ENCODE measurements at regions not wholly inside any gene's neighbourhood (a gene's known extent, or its start where the extent isn't known, plus 50 kb on each side); places are given as distances from the start of the nearest gene placed in this dataset.

DNA sequence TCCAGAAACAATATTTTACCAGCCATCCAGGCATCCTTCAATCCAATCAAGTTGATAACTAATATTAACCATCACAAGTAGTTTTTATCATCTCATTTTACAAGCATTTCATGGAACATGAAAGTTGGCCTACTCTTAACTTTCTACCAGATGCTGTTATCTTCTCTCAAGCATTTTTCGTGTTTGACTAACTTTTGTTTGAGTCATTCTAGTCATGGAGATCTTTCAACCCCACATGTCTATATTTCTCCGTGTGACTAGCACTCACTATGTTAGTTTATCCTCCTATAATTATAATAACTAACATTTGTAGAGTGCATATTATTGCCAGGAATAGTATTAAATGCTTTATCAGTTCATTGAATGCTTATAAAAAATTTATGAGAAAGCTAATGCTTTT is 307.0 kb upstream of the CWC22 start:
- TF ChIP-seq, protein P1, sequence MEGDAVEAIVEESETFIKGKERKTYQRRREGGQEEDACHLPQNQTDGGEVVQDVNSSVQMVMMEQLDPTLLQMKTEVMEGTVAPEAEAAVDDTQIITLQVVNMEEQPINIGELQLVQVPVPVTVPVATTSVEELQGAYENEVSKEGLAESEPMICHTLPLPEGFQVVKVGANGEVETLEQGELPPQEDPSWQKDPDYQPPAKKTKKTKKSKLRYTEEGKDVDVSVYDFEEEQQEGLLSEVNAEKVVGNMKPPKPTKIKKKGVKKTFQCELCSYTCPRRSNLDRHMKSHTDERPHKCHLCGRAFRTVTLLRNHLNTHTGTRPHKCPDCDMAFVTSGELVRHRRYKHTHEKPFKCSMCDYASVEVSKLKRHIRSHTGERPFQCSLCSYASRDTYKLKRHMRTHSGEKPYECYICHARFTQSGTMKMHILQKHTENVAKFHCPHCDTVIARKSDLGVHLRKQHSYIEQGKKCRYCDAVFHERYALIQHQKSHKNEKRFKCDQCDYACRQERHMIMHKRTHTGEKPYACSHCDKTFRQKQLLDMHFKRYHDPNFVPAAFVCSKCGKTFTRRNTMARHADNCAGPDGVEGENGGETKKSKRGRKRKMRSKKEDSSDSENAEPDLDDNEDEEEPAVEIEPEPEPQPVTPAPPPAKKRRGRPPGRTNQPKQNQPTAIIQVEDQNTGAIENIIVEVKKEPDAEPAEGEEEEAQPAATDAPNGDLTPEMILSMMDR (IDR thresholded peaks at IDR 0.05; ENCODE audit: control insufficient read depth, extremely low read depth, insufficient read depth) = no peak
- peak; percentile 88 for DNase-seq (ENCODE audit: low read depth)
- no peak overlapping the region for H3K4me3 ChIP-seq (ENCODE audit: low read depth, low read length)

DNA sequence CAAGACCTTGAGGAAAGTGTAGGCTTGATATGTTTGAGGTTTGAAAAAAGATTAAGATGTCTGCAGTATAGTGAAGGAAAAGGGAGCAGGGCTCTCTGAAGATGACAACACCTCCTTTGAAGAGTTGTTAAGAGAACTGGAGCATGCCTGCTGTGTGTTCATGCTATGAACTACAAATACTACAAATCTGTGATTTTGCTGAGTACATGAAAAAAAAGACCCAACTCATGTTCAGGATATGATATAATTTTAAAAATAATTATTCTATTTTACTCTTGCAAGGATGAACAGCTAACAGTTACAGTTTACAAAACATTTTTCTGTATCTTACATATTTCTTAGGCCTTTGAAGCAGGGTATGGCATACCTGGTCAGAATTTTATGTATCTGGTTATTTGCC is 305.4 kb upstream of the CWC22 start:
- TF ChIP-seq, protein P1 (IDR thresholded peaks at IDR 0.05; ENCODE audit: control insufficient read depth, extremely low read depth, insufficient read depth) = no peak
- no peak overlapping the region for H3K4me3 ChIP-seq (ENCODE audit: low read depth, low read length)

DNA sequence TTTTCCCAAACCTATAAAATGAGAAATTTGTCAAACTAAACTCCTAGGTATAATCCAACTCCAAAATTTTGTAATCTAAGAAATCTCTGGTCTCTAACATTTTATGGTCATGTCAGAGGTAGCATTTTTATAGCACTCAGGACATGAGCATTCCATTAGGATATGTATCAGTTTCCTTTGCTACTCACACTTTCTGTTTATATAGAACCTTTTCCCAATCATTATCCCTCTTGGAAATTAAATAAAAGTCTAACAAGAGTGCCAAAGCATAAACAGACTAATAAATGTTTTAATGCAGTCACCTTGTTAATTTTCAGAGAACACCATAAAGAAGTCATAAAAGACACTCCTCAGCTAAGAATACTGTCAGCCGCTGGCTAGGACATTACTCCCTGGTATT is 300.0 kb upstream of the CWC22 start:
- TF ChIP-seq, protein P1 (IDR thresholded peaks at IDR 0.05; ENCODE audit: control insufficient read depth, extremely low read depth, insufficient read depth) = no peak
- H3K4me3 ChIP-seq (ENCODE audit: low read depth, low read length) = no peak overlapping the region
- peak; percentile 39 for DNase-seq (ENCODE audit: low read depth)

More for the DNA sequence above, 305.4 kb upstream of the CWC22 start:
- no peak for DNase-seq (ENCODE audit: low read depth)

DNA sequence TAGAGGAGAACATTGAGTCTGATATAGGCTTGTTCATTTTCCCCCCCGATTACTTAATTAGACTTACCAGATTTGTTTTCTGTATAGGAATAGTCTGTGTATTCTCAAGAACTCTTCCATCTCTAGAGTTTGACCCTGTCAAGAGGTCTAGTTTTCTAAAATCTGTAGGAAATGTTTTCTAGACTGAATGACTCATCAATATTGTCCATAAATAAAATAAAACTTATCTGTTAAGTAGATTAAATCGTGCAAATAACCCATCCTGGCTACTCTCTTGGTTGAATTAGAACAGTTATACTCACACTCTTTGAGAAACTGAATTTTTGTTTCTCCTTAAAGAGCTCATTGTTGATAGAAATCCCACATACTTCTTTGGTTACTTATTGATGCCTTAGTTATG is 299.2 kb upstream of the CWC22 start:
- TF ChIP-seq, protein P1 (IDR thresholded peaks at IDR 0.05; ENCODE audit: control insufficient read depth, extremely low read depth, insufficient read depth) = no peak
- DNase-seq (ENCODE audit: low read depth) = no peak
- no peak overlapping the region for H3K4me3 ChIP-seq (ENCODE audit: low read depth, low read length)

DNA sequence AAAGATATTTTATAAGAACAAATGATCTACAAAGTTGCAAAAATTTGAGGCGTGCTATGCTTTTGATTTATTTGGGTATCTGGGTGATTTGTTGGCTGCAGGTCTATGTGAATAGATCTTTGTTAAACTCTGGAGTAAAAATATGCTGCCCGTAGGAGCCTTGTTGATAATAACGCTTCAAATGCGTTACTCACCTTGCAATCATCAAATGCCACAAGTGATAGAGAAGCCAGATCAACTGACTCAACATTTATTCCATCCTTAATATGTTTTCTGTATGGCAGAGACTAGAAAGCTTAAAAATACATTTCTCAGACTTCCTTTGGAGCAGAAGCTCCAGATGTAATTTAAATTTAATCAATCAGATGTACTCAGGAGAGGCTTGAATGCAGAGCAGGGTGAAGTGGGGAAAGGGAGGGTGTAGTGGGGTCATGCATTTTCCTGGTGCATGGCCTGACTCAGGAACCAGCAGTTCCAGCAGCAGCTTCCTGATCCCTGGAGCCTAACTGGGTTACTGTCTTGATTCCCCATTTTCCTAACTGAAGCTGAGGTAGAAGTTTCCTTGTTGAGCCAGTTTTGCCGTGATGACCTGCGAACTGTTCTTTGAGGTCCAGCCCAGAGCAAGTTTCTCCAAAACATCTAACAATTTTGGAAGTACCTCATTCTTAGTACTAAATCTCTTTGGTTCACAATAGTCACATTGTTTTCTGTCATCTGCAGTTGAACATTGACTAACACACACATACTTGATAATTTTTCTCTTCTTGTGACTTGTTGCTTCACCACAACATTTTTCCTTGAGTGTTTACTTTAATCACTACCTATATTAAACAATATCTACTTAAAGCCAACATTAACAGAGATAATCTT is 284.7 kb upstream of the CWC22 start:
- DNase-seq (ENCODE audit: low read depth) = no peak
- H3K4me3 ChIP-seq (ENCODE audit: low read depth, low read length) = no peak overlapping the region
- TF ChIP-seq, protein P1 (IDR thresholded peaks at IDR 0.05; ENCODE audit: control insufficient read depth, extremely low read depth, insufficient read depth) = no peak

DNA sequence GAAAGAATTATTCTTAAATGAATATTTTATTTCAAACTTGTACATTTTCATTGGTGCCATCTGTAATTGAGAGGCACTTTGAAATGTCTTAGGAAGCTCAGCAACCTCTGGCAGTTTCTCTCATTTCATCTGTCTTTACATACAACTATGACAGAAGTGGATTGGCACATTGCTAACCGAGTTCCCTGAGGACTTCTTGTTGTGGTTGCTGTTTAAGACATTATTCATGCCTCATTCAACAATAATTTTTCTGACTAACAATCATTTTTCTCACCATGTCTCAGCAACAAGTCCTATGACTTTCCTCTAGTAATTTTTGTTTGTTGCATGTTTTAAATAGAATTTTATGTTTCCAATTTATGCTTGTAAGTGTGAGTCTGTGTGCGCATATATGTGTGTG is 284.0 kb upstream of the CWC22 start:
- TF ChIP-seq, protein P1 (IDR thresholded peaks at IDR 0.05; ENCODE audit: control insufficient read depth, extremely low read depth, insufficient read depth) = no peak
- no peak overlapping the region for H3K4me3 ChIP-seq (ENCODE audit: low read depth, low read length)
- no peak for DNase-seq (ENCODE audit: low read depth)

DNA sequence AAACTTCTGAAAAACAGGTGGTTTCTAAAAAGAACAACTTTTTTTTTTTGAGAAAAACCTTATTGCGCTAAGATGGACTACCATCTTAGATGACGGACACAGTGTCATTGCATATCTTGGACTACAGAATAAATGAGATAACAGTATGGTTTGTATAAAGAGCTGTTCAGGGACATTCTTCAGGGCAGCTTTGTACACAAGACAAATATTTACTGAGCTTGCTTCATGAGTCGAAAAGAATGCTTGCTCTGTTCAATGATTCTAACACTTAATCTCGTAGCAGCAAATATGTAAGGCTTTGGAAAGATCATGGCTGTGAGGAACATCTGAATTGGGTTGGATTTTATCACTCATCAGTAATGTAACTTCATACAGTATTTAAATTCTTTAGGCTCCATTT is 282.5 kb upstream of the CWC22 start:
- DNase-seq (ENCODE audit: low read depth) = no peak
- TF ChIP-seq, protein P1 (IDR thresholded peaks at IDR 0.05; ENCODE audit: control insufficient read depth, extremely low read depth, insufficient read depth) = no peak
- no peak overlapping the region for H3K4me3 ChIP-seq (ENCODE audit: low read depth, low read length)
